ENCODE measurements at regions not wholly inside any gene's neighbourhood (a gene's known extent, or its start where the extent isn't known, plus 50 kb on each side); places are given as distances from the start of the nearest gene placed in this dataset.

DNA sequence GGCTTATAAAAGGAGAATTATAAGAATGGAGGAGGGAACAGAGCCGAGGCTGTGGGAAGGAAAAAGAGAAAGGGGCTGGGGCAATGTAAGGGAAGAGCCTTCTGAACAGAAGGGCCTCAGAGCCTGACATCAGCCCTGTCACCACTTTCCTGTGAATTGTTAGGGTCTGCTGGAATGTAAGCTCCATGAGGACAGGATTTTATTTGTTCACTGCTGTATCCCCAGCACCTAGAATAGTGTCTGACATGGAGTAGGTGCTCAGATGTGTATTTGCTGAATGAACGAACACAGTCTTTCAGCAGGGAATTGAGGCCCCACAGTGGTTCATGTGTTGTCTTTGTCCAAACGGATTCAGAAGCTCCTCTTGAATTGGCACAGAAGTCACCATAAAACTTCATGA, 251.5 kb downstream of the OPA1 start:
- Histone ChIP-seq H3K4me3 (ENCODE audit: low read depth, low read length) (no peak overlapping the region), H3K36me3 (ENCODE audit: control insufficient read depth, insufficient read depth, low read length) (no peaks in the 10 kb centered on the region), H3K27me3 (ENCODE audit: control insufficient read depth, insufficient read depth, low read length) (no peaks in the 10 kb centered on the region)
- DNase-seq (ENCODE audit: low read depth): no peak
- no peak for TF ChIP-seq CTCF (IDR thresholded peaks at IDR 0.05; ENCODE audit: insufficient read depth, low read length, poor library complexity, severe bottlenecking)

- H3K27me3 ChIP-seq (ENCODE audit: control insufficient read depth, insufficient read depth, low read length): no peaks in the 10 kb centered on the region
- H3K4me3 ChIP-seq (ENCODE audit: low read depth, low read length): no peak overlapping the region
- H3K36me3 ChIP-seq (ENCODE audit: control insufficient read depth, insufficient read depth, low read length): no peaks in the 10 kb centered on the region
- no peak for TF ChIP-seq CTCF (IDR thresholded peaks at IDR 0.05; ENCODE audit: insufficient read depth, low read length, poor library complexity, severe bottlenecking)
- DNase-seq (ENCODE audit: low read depth): no peak
Observed at GRCh38 chr3:193845144-193845543, 252.1 kb downstream of the OPA1 start.

DNA sequence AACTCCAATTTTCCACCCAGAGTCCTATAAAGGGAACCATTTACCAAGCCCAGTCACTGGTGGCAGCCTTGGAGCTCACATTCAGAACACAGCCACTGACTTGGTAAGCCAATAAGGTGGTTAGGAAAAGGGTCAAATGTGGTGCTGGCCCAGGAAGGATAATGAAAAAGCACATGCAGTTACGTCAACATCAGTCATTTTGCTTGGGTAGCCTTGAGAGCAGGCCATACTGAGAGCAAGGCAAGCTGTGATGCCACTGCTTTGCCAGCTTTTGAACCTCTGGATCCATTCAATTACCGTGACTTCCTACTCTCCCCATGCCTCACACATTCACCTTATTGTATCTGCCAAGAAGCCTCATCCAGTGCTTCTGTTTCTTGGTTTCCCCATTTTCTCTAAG, 253.6 kb downstream of the OPA1 start:
- Histone ChIP-seq H3K36me3 (ENCODE audit: control insufficient read depth, insufficient read depth, low read length) (no peaks in the 10 kb centered on the region), H3K4me3 (ENCODE audit: low read depth, low read length) (no peak overlapping the region), H3K27me3 (ENCODE audit: control insufficient read depth, insufficient read depth, low read length) (no peaks in the 10 kb centered on the region)
- no peak for DNase-seq (ENCODE audit: low read depth)
- no peak for TF ChIP-seq CTCF (IDR thresholded peaks at IDR 0.05; ENCODE audit: insufficient read depth, low read length, poor library complexity, severe bottlenecking)

DNA sequence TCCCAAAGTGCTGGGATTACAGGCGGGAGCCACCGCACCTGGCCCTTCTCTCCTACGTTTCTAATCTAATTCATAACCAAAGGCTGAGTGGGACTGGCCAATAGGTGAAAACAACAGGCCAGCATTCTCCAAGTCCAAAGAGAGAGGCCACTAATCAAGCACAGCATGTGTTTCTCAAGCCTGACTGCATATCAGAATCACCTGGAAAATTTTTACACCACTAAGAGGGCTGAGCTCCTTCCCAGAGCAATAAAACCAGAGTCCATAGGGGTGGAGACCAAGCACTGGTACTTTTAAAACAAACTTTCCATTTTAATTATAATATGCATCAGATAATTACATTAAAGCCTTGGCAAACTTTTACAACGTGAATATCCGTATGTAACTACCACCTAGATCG, 254.4 kb downstream of the OPA1 start:
- DNase-seq (ENCODE audit: low read depth): no peak
- TF ChIP-seq CTCF (IDR thresholded peaks at IDR 0.05; ENCODE audit: insufficient read depth, low read length, poor library complexity, severe bottlenecking): no peak
- no peaks in the 10 kb centered on the region for H3K36me3 ChIP-seq (ENCODE audit: control insufficient read depth, insufficient read depth, low read length)
- H3K27me3 ChIP-seq (ENCODE audit: control insufficient read depth, insufficient read depth, low read length): no peaks in the 10 kb centered on the region
- no peak overlapping the region for H3K4me3 ChIP-seq (ENCODE audit: low read depth, low read length)

- H3K36me3 ChIP-seq (ENCODE audit: control insufficient read depth, insufficient read depth, low read length): no peaks in the 10 kb centered on the region
- no peak for DNase-seq (ENCODE audit: low read depth)
- H3K4me3 ChIP-seq (ENCODE audit: low read depth, low read length): no peak overlapping the region
- no peaks in the 10 kb centered on the region for H3K27me3 ChIP-seq (ENCODE audit: control insufficient read depth, insufficient read depth, low read length)
- TF ChIP-seq CTCF (IDR thresholded peaks at IDR 0.05; ENCODE audit: insufficient read depth, low read length, poor library complexity, severe bottlenecking): no peak
Observed at GRCh38 chr3:193848547-193848946, 255.5 kb downstream of the OPA1 start.

DNA sequence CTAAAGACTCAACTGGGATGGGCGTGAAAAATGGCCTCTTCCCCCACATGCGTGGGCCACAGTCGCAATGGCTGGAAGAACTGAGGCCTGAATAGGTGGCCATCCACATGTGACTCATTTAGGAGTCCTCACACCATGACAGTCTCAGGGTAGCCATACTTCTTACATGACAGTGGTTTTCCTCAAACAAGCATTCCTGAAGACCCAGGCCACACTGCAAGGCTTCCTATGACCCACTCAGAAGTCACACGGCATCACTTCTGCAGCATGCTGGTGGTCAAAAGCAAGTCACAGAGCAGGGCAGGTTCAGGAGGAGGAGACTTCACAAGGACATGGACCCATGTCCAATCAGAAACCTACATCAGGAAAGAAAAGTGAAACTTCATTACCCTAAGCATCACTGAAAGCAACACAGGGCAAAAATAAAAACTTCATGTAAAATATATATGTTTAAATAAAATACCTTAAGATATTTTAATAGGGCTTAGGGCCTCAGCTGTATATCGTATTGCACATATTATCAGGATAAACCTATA, 257.1 kb downstream of the OPA1 start:
- no peak overlapping the region for H3K4me3 ChIP-seq (ENCODE audit: low read depth, low read length)
- no peaks in the 10 kb centered on the region for H3K36me3 ChIP-seq (ENCODE audit: control insufficient read depth, insufficient read depth, low read length)
- TF ChIP-seq CTCF (IDR thresholded peaks at IDR 0.05; ENCODE audit: insufficient read depth, low read length, poor library complexity, severe bottlenecking): no peak
- H3K27me3 ChIP-seq (ENCODE audit: control insufficient read depth, insufficient read depth, low read length): no peaks in the 10 kb centered on the region
- no peak for DNase-seq (ENCODE audit: low read depth)
